HepG2 (cell line): ENCODE measurements at regions not wholly inside any gene's neighbourhood (a gene's known extent, or its start where the extent isn't known, plus 50 kb on each side); places are given as distances from the start of the nearest gene placed in this dataset.

Experiments
- ATAC-seq: fragments of 200-7000 bp; cut with Tn5 transposase; 3 replicates; pipeline ENCODE4 v1.9.1; 2020; ENCODE audit warnings: mild to moderate bottlenecking, moderate library complexity
- BruUV-seq: library from RNA; stranded (reverse); fragments of 400-500 nt; replicated peaks from 2 replicates; lab custom pipeline; 2021; lab: Mats Ljungman, UMichigan
- CTCF ChIA-PET: fragments of 300-600 bp; formaldehyde crosslinking; extraction: SDS; loops from one replicate; lab custom pipeline; 2021; ENCODE audit warnings: low total read pairs, inconsistent platforms, low intra/inter-chr PET ratio; lab: Yijun Ruan, JAX
- POLR2A ChIA-PET: fragments of 350-600 bp; sonication (Branson Sonifier 250); formaldehyde crosslinking; loops from one replicate; lab custom pipeline; 2020; ENCODE audit warnings: antibody characterized with exemption, inconsistent platforms; lab: Yijun Ruan, JAX
- DNase-seq: peaks from one replicate; pipeline ENCODE4 v3.0.0-alpha.2; 2015; ENCODE audit warnings: low spot score
- FAIRE-seq: peaks from 3 replicates; lab custom pipeline; 2011; peaks lifted over from hg19 to GRCh38; lab: Jason Lieb, UNC
- H2AFZ ChIP-seq: one replicate; pipeline ENCODE4 v1.6.1; 2011; ENCODE audit warnings: low read length, inconsistent platforms
- H3K27ac ChIP-seq: fragments of 300-600 bp; 3 replicates; pipeline ENCODE4 v1.8.0; 2011; ENCODE audit warnings: mixed run types, mild to moderate bottlenecking, mixed read lengths, low read length, inconsistent platforms; ENCODE audit not compliant: insufficient read depth; ENCODE audit errors: extremely low read length
- H3K27me3 ChIP-seq, 2 experiments: fragments of 200-600 bp in 1 of 2; 2 replicates in 1 of 2; 3 replicates in 1 of 2; pipeline versions ENCODE4 v1.6.0 to v1.8.0; 2011; ENCODE audit warnings: low read length in 2 of 2, mild to moderate bottlenecking in 2 of 2, moderate library complexity in 2 of 2, inconsistent platforms in 1 of 2; ENCODE audit not compliant: insufficient read depth in 2 of 2, control insufficient read depth in 1 of 2
- H3K36me3 ChIP-seq, 2 experiments: fragments of 200-600 bp in 1 of 2; replicated peaks in 1 of 2; 2 replicates in 1 of 2; 3 replicates in 1 of 2; pipeline versions ENCODE4 v1.5.1 to v1.8.0; 2011; ENCODE audit warnings: low read length in 2 of 2, inconsistent platforms in 1 of 2; ENCODE audit not compliant: insufficient read depth in 2 of 2, control insufficient read depth in 1 of 2
- H3K4me1 ChIP-seq: 2 replicates; pipeline ENCODE4 v1.5.1; 2012; ENCODE audit warnings: low read length, inconsistent platforms; ENCODE audit not compliant: insufficient read depth
- H3K4me2 ChIP-seq: 2 replicates; pipeline ENCODE4 v1.6.0; 2011; ENCODE audit warnings: low read depth, low read length, inconsistent platforms
- H3K4me3 ChIP-seq, 3 experiments: fragments of 200-600 bp in 1 of 3; sonication (generic), shearing (Covaris generic) in 1 of 3; replicated peaks in 1 of 3; 2 replicates each; pipeline ENCODE4 v1.5.1; 2011 to 2016; ENCODE audit warnings: low read length in 3 of 3, inconsistent platforms in 2 of 3, low read depth in 2 of 3, mild to moderate bottlenecking in 2 of 3, control low read depth in 1 of 3, mixed read lengths in 1 of 3; ENCODE audit not compliant: insufficient read depth in 1 of 3
- H3K79me2 ChIP-seq: one replicate; pipeline ENCODE4 v1.6.1; 2011; ENCODE audit warnings: low read length, inconsistent platforms; ENCODE audit not compliant: insufficient read depth
- H3K9ac ChIP-seq: 2 replicates; pipeline ENCODE4 v1.6.0; 2011; ENCODE audit warnings: mild to moderate bottlenecking, low read depth, low read length, inconsistent platforms; ENCODE audit not compliant: insufficient read depth
- H3K9me3 ChIP-seq: 2 replicates; pipeline ENCODE4 v1.5.1; 2012; ENCODE audit warnings: mild to moderate bottlenecking, low read length
- H4K20me1 ChIP-seq: 2 replicates; pipeline ENCODE4 v1.6.0; 2011; ENCODE audit warnings: inconsistent platforms, mild to moderate bottlenecking, low read length, moderate library complexity; ENCODE audit not compliant: insufficient read depth
- GLI4 ChIP-seq: sonication (generic); formaldehyde crosslinking; IDR thresholded peaks from 2 replicates; pipeline ENCODE4 v1.5.1; 2020; ENCODE audit warnings: missing genetic modification reagents, mild to moderate bottlenecking, moderate library complexity, borderline replicate concordance
- HDAC6 ChIP-seq: fragments of 200-600 bp; sonication (generic); IDR thresholded peaks from 2 replicates; pipeline ENCODE4 v1.7.0; 2017; ENCODE audit warnings: mild to moderate bottlenecking, antibody characterized with exemption, low read length, low read depth
- HNF4G ChIP-seq, 2 experiments: sonication (generic) in 1 of 2; formaldehyde crosslinking in 1 of 2; IDR thresholded peaks; 2 replicates each; pipeline versions ENCODE4 v1.4.0 to v1.6.1; 2011 to 2020; ENCODE audit warnings: borderline replicate concordance in 2 of 2, low read depth in 2 of 2, mild to moderate bottlenecking in 2 of 2, low read length in 1 of 2, missing genetic modification reagents in 1 of 2, moderate library complexity in 1 of 2
- KAT7 ChIP-seq: IDR thresholded peaks from 2 replicates; pipeline ENCODE4 v1.6.1; 2018; ENCODE audit warnings: borderline replicate concordance, missing compliant biosample characterization
- MXD4 ChIP-seq: IDR thresholded peaks from 2 replicates; pipeline ENCODE4 v1.6.1; 2016; ENCODE audit warnings: mild to moderate bottlenecking, missing biosample characterization, missing genetic modification reagents
- NFYB ChIP-seq: sonication (generic); formaldehyde crosslinking; IDR thresholded peaks from 2 replicates; pipeline ENCODE4 v1.4.0; 2020; ENCODE audit warnings: missing genetic modification reagents
- SMC3 ChIP-seq: IDR thresholded peaks from 2 replicates; pipeline ENCODE4 v1.6.1; 2011; ENCODE audit warnings: low read length, improper control_type of control experiment
- SUZ12 ChIP-seq: fragments of 150-350 bp; IDR thresholded peaks from 2 replicates; pipeline ENCODE4 v1.6.1; 2014; ENCODE audit warnings: low read depth, low read length
- UBTF ChIP-seq: sonication (generic); formaldehyde crosslinking; IDR thresholded peaks from 2 replicates; pipeline ENCODE4 v1.4.0; 2020; ENCODE audit warnings: mild to moderate bottlenecking, missing genetic modification reagents
- ZBTB42 ChIP-seq: sonication (generic); formaldehyde crosslinking; IDR thresholded peaks from 2 replicates; pipeline ENCODE4 v1.5.0; 2020; ENCODE audit warnings: mild to moderate bottlenecking, missing genetic modification reagents
- ZEB1 ChIP-seq: IDR thresholded peaks from 2 replicates; pipeline ENCODE4 v1.6.1; 2012; ENCODE audit warnings: mild to moderate bottlenecking, low read depth, inconsistent platforms; ENCODE audit not compliant: insufficient replicate concordance
- ZMAT5 ChIP-seq: sonication (generic); formaldehyde crosslinking; IDR thresholded peaks from 2 replicates; pipeline ENCODE4 v1.5.0; 2020; ENCODE audit warnings: mild to moderate bottlenecking, low read depth, missing genetic modification reagents, borderline replicate concordance
- ZNF280B ChIP-seq: sonication (generic); formaldehyde crosslinking; IDR thresholded peaks from 2 replicates; pipeline ENCODE4 v1.5.0; 2020; ENCODE audit warnings: missing genetic modification reagents, mild to moderate bottlenecking, borderline replicate concordance
- ZNF576 ChIP-seq: sonication (generic); formaldehyde crosslinking; IDR thresholded peaks from 2 replicates; pipeline ENCODE4 v1.4.0; 2020; ENCODE audit warnings: mild to moderate bottlenecking, missing genetic modification reagents
- ZNF770 ChIP-seq: sonication (generic); formaldehyde crosslinking; IDR thresholded peaks from 2 replicates; pipeline ENCODE4 v1.5.0; 2020; ENCODE audit warnings: mild to moderate bottlenecking, missing genetic modification reagents
- WGBS: methylation state at CpG from one replicate; pipeline ENCODE4 v1.1.6; 2017; ENCODE audit warnings: low lambda C conversion rate; 5-methylcytosine and 5-hydroxymethylcytosine counted together
- in situ Hi-C: cut with HindIII; loops from 2 replicates; pipeline ENCODE4 v1.10.0; 2017; ENCODE audit warnings: low pct_unique_long_range_greater_than_20kb; ENCODE audit not compliant: extremely low pct_ligation_motif_present
- intact Hi-C: fragments of 100-400 bp; cut with micrococcal nuclease; formaldehyde crosslinking; loops from one replicate; pipeline ENCODE4 v1.10.0; 2022; ENCODE audit not compliant: unreplicated experiment

- no peak for TF ChIP-seq GLI4 (CRISPR knock-in tag)
- no peak for TF ChIP-seq ZNF770 (CRISPR knock-in tag)
- no peak for TF ChIP-seq SUZ12
- TF ChIP-seq KAT7 (CRISPR knock-in tag): no peak
- no peak for TF ChIP-seq ZEB1
- TF ChIP-seq HDAC6: no peak
Observed at GRCh38 chr19:27767234-27767633, 1445.7 kb downstream of the UQCRFS1 start (continued).

- Histone ChIP-seq H4K20me1 (no peaks in the 10 kb centered on the region), H2AFZ (no peak overlapping the region), H3K27me3 (no peaks in the 10 kb centered on the region), H3K4me3 (no peak overlapping the region), H3K9me3 (peaks cover 98% of the 10 kb centered on the region), H3K9ac (no peak overlapping the region), H3K79me2 (no peaks in the 10 kb centered on the region), H3K27ac (no peak overlapping the region), H3K4me1 (no peaks in the 10 kb centered on the region), H3K36me3 (no peaks in the 10 kb centered on the region), H3K4me2 (no peak overlapping the region)
- in situ Hi-C loops (no loop called here), intact Hi-C loops (no loop called here)
- ATAC-seq (no peak), FAIRE-seq (no peak), DNase-seq (no peak)
- no TSS peak for BruUV-seq
- 83% methylated on average over 12 of the region's 12 CpGs for WGBS
- ChIA-PET POLR2A (no interaction called here), CTCF (no interaction called here)
- no peak for TF ChIP-seq SMC3
- no peak for TF ChIP-seq NFYB (CRISPR knock-in tag)
- no peak for TF ChIP-seq ZBTB42
- no peak for TF ChIP-seq GLI4 (CRISPR knock-in tag)
- TF ChIP-seq MXD4: no peak
- TF ChIP-seq ZMAT5 (CRISPR knock-in tag): no peak
- TF ChIP-seq ZNF280B (CRISPR knock-in tag): no peak
- no peak for TF ChIP-seq ZNF576 (CRISPR knock-in tag)
- no peak for TF ChIP-seq UBTF (CRISPR knock-in tag)
- no peak for TF ChIP-seq HNF4G (IDR thresholded peaks at IDR 0.05; ENCODE audit: borderline replicate concordance, low read depth, low read length)
- no peak for TF ChIP-seq HNF4G (CRISPR knock-in tag; IDR thresholded peaks at IDR 0.05; ENCODE audit: borderline replicate concordance, low read depth)
Observed at GRCh38 chr19:27765912-27766725, 1446.8 kb downstream of the UQCRFS1 start.
